ENCODE measurements at regions not wholly inside any gene's neighbourhood (a gene's known extent, or its start where the extent isn't known, plus 50 kb on each side); places are given as distances from the start of the nearest gene placed in this dataset.

DNA sequence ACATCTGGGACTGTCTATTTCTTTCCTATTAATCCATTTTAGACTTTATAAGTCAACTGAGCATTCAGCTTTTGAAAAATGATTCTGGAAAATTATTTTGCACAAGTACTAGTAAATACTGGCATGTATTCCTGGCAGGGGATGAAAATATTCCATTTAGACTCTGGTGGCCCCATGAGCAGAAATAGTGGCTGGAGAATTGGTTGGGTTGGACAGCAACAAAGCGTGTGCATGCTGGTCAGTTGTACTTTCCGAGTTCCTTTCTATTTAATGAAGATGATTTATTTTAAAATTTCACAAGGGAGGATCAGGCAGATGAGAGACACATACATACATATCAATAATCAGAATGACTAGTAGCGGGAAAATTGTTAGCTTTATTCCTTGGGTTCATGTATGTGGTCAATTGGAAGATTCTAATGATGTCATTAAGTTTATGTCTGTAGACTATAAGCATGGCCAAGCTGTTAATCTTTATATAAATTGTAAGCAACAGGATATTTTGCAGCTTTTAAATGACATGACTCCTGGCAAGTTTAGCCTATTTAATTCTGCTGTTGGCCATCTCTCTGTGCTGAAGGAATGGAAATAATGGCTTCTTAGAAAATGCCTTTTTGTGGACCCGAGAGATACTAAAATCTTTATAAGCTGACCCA lies 541.6 kb downstream of the SLC4A3 start:
- no peak for DNase-seq (ENCODE audit: low spot score)

GRCh38 chr2:220174826-220175225 lies 547.4 kb downstream of the SLC4A3 start:
- DNase-seq (ENCODE audit: low spot score): no peak

- DNase-seq (ENCODE audit: low spot score): no peak
These were observed 548.5 kb downstream of the SLC4A3 start for GRCh38 chr2:220175967-220176366.

DNA sequence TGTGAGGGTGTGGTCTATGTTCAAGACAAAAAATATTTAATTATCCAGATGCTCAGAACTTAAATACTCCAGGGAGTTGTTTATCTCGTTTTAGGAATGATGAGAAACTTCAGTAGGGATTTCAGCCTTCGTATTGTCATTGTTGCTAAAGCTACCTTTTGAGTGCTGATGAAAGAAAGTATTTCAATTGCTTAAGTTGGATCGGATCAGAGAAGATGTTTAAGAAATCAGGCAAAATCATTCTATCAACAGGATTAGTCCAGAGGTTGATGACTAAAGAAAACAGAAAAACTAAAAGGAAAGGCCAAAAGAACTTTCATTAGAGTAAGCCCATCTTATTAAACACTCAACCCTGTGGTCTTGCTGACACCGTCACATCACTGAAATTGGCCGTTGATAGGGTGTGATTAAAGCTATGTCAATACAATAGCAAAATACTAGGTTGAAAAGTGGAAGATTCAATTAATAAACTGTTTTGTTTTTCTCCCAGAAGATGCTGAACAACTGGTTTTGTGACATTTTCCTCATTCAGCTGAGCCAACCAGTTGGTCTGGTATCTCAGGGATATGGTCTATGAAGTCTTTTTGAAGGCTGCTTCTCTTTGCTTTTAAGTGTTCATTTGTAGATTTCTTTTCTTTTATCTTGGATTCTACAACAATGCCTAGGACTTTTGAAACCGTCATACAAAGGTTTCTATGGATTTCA lies 551.7 kb downstream of the SLC4A3 start:
- DNase-seq (ENCODE audit: low spot score): no peak

GRCh38 chr2:220181165-220181564 lies 553.7 kb downstream of the SLC4A3 start:
- no peak for DNase-seq (ENCODE audit: low spot score)

GRCh38 chr2:220182790-220183189 lies 555.4 kb downstream of the SLC4A3 start:
- DNase-seq (ENCODE audit: low spot score): no peak

GRCh38 chr2:220185766-220186305 lies 558.4 kb downstream of the SLC4A3 start:
- no peak for DNase-seq (ENCODE audit: low spot score)

DNA sequence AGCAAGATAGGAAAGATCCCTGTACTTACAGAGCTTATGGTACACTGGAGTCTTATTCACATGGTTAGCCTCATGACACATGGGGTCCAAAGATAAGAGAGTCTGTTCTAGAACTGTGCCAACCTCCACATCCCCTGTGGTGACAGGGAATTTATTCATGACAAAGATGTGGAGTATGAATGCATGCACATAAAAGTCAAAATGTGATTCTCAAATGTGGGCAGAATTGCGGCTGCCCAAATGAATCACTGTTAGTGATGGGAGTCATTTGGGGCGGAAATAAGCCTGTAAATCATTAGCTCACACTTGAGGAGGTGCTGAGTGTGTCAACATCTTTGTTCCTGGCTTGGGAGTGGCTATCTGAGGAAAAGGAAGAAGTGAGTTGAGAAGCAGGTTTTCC lies 560.6 kb downstream of the SLC4A3 start:
- DNase-seq (ENCODE audit: low spot score): no peak

- no peak for DNase-seq (ENCODE audit: low spot score)
These were observed 563.6 kb downstream of the SLC4A3 start for GRCh38 chr2:220191031-220191430.

GRCh38 chr2:220191737-220192136 lies 564.3 kb downstream of the SLC4A3 start:
- no peak for DNase-seq (ENCODE audit: low spot score)

GRCh38 chr2:220192994-220193753 lies 565.7 kb downstream of the SLC4A3 start:
- no peak for DNase-seq (ENCODE audit: low spot score)

DNA sequence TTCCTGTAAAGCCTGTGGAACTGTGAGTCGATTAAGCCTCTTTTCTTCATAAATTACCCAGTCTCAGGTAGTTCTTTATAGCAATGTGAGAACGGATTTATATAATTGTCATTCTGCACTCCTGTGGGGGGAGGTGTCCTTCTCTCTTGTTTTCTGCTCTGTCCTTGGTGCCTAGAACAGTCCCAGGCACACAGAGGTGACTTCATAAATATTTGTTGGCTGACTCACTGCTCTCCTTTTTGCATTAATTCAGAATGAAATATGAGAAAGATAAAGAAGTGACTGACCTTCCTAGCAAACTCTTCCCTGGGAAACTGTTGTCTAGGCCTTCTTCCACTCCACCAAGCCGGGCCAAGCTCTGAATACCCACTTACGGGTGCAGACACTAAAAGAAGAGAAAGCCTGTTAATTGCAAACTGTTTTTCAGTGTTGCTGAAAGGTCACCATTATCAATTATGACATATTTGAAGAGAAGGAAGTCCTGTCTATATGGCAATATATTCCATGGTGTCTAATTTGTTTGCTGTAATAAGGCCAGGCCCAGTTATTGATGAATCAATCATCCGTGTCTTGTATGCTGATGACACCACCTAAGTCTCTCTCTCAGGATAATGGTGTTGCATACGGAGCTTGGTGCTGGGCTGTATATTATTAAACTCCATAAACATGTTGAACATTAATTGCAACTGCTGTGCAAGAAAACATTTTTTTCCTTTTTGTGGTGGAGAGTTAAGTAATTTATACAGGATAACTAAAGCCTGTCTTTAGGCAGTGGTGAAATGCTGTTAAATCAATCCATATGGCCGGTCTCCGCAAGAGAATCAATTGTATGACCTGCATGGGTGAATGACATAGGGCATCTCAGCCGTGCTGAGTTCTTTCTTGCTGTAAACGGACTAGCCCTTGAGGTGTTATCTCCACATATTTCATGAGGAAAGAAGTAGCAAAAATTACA lies 567.5 kb downstream of the SLC4A3 start:
- DNase-seq (ENCODE audit: low spot score): no peak

GRCh38 chr2:220198896-220199295 lies 571.5 kb downstream of the SLC4A3 start:
- no peak for DNase-seq (ENCODE audit: low spot score)

DNA sequence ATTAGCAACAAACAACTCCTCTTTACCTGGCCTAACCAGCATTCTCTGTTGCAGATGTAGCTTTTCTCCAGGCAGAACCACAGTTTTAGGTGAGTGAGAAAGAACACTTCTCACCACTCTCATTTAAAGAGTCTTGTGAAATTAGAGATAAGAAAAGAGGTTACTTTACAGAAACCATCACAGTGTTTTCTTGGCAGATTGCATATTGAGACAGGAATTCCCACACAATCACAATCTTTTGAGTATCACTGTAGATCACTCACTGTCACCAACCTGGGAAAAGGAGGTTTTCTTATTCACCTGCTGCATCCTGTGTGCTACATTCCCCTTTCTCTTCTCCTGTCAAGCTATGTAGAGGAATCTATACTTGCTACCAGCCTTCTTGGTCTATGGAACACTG lies 574.6 kb downstream of the SLC4A3 start:
- no peak for DNase-seq (ENCODE audit: low spot score)

- no peak for DNase-seq (ENCODE audit: low spot score)
These were observed 581.7 kb downstream of the SLC4A3 start for GRCh38 chr2:220209093-220209492.

DNA sequence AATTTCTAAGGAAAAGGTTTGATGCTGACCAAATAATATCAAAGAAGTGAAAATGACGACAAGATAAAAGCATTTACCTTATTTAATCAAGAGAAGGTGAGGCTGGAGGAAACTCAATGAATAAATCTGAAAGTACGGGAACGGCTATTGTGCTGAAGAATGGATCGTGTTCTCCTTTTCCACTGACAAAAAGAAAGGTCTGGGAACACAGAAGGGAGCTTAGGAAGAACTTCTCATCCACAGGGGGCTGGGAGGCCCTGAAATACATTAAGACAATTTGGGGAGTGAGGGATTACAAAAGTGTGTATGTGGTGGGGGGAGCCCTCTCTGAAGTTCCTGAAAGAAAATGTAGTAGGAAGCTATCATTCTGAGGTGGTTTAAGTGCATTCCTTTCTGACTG lies 582.3 kb downstream of the SLC4A3 start:
- no peak for DNase-seq (ENCODE audit: low spot score)

GRCh38 chr2:220212296-220213080 lies 585.1 kb downstream of the SLC4A3 start:
- DNase-seq (ENCODE audit: low spot score): no peak

GRCh38 chr2:220215785-220216184 lies 588.4 kb downstream of the SLC4A3 start:
- DNase-seq (ENCODE audit: low spot score): no peak

GRCh38 chr2:220219371-220219770 lies 591.9 kb downstream of the SLC4A3 start:
- no peak for DNase-seq (ENCODE audit: low spot score)

DNA sequence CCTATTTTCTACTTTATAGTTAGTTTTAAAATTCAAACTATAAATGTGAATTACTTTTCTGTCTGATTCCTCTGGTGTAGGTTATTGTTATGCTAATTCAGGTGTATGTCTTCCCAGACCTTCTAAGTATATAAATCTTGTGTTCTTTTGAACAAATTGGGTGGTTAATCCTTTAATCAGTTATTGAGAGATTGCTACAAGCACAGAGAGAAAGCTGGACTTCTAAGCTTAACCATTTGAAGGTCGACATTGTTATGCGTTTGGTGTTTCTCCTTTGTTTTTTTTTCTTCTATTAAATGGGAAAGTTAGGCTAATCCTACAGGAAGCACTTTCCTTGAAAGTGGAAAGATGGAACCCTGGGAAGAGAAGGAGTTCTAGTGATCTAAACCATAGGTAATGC lies 592.6 kb downstream of the SLC4A3 start:
- DNase-seq (ENCODE audit: low spot score): no peak

- DNase-seq (ENCODE audit: low spot score): no peak
These were observed 594.6 kb downstream of the SLC4A3 start for GRCh38 chr2:220221992-220222391.

Data from putamen (tissue), 1 donor.